NCI-H2196 treated with DMSO at 0.1 percent for 48 hours (cell line): ENCODE measurements at regions not wholly inside any gene's neighbourhood (a gene's known extent, or its start where the extent isn't known, plus 50 kb on each side); places are given as distances from the start of the nearest gene placed in this dataset.
"Not testable (repeated sequence)": the region's sequence is repeated elsewhere in the genome, so short reads cannot be mapped to it uniquely, and the experiment has no call there.

Experiments
- DNase-seq: peaks from one replicate; lab custom pipeline; 2025; ENCODE audit not compliant: unreplicated experiment; lab: John Stamatoyannopoulos, UW

GRCh38 chr9:109653470-109653869, 126.5 kb upstream of the PALM2AKAP2 start:
- no peak for DNase-seq

- DNase-seq, result not testable (repeated sequence)
These were observed 116.0 kb upstream of the PALM2AKAP2 start for GRCh38 chr9:109663978-109664377.

- DNase-seq, result not testable (repeated sequence)
These were observed 114.3 kb upstream of the PALM2AKAP2 start for GRCh38 chr9:109665736-109666135.

- DNase-seq, result no peak
These were observed 98.7 kb upstream of the PALM2AKAP2 start for GRCh38 chr9:109681301-109681700.

GRCh38 chr9:109682227-109682626, 97.8 kb upstream of the PALM2AKAP2 start:
- DNase-seq, result no peak

GRCh38 chr9:109683521-109683920, 96.5 kb upstream of the PALM2AKAP2 start:
- no peak for DNase-seq

- no peak for DNase-seq
These were observed 90.3 kb upstream of the PALM2AKAP2 start for GRCh38 chr9:109689701-109690100.

GRCh38 chr9:109699019-109699418, 81.0 kb upstream of the PALM2AKAP2 start:
- DNase-seq, result no peak

GRCh38 chr9:109704546-109704945, 75.5 kb upstream of the PALM2AKAP2 start:
- DNase-seq, result no peak

GRCh38 chr9:109705515-109705914, 74.5 kb upstream of the PALM2AKAP2 start:
- no peak for DNase-seq

GRCh38 chr9:109707355-109707754, 72.6 kb upstream of the PALM2AKAP2 start:
- DNase-seq, result no peak

GRCh38 chr9:109708451-109708945, 71.5 kb upstream of the PALM2AKAP2 start:
- no peak for DNase-seq

- DNase-seq, result no peak
These were observed 70.1 kb upstream of the PALM2AKAP2 start for GRCh38 chr9:109709866-109710265.

- DNase-seq, result no peak
These were observed 69.2 kb upstream of the PALM2AKAP2 start for GRCh38 chr9:109710830-109711229.

GRCh38 chr9:109715344-109715743, 64.7 kb upstream of the PALM2AKAP2 start:
- DNase-seq, result no peak

GRCh38 chr9:109716631-109717030, 63.4 kb upstream of the PALM2AKAP2 start:
- no peak for DNase-seq

- DNase-seq, result no peak
These were observed 62.7 kb upstream of the PALM2AKAP2 start for GRCh38 chr9:109717342-109717741.

GRCh38 chr9:109718861-109719260, 61.1 kb upstream of the PALM2AKAP2 start:
- DNase-seq, result no peak

- DNase-seq, result no peak
These were observed 59.0 kb upstream of the PALM2AKAP2 start for GRCh38 chr9:109721001-109721400.

- no peak for DNase-seq
These were observed 58.0 kb upstream of the PALM2AKAP2 start for GRCh38 chr9:109722007-109722406.

- DNase-seq, result no peak
These were observed 56.2 kb upstream of the PALM2AKAP2 start for GRCh38 chr9:109723781-109724180.

GRCh38 chr9:109725460-109725859, 54.5 kb upstream of the PALM2AKAP2 start:
- DNase-seq, result no peak

- DNase-seq, result no peak
These were observed 53.9 kb upstream of the PALM2AKAP2 start for GRCh38 chr9:109726119-109726518.
